Neutrophil (primary cell): ENCODE measurements at regions not wholly inside any gene's neighbourhood (a gene's known extent, or its start where the extent isn't known, plus 50 kb on each side); places are given as distances from the start of the nearest gene placed in this dataset.
"Not testable (repeated sequence)": the region's sequence is repeated elsewhere in the genome, so short reads cannot be mapped to it uniquely, and the experiment has no call there.

Source experiments
- H3K27ac ChIP-seq: fragments of 200-600 bp; sonication (generic); 2 replicates; pipeline ENCODE4 v1.5.1; 2016; ENCODE audit warnings: mild to moderate bottlenecking, moderate library complexity
- H3K27me3 ChIP-seq: fragments of 200-600 bp; sonication (generic); 2 replicates; pipeline ENCODE4 v1.6.0; 2016; ENCODE audit warnings: mild to moderate bottlenecking
- H3K36me3 ChIP-seq: fragments of 200-600 bp; sonication (generic); 2 replicates; pipeline ENCODE4 v1.5.1; 2017
- H3K4me1 ChIP-seq, 2 experiments: fragments of 200-600 bp in 1 of 2; sonication (generic) in 1 of 2; 1 replicate in 1 of 2; 2 replicates in 1 of 2; pipeline versions ENCODE4 v1.5.1 to v1.6.1; 2013 to 2016; ENCODE audit warnings: low read depth in 1 of 2, low read length in 1 of 2, mild to moderate bottlenecking in 1 of 2, moderate library complexity in 1 of 2; ENCODE audit not compliant: control insufficient read depth in 1 of 2, insufficient read depth in 1 of 2
- H3K4me3 ChIP-seq, 2 experiments: fragments of 200-600 bp in 1 of 2; sonication (generic) in 1 of 2; 1 replicate in 1 of 2; 2 replicates in 1 of 2; pipeline ENCODE4 v1.5.1; 2013 to 2016; ENCODE audit warnings: low read depth in 1 of 2, low read length in 1 of 2, mild to moderate bottlenecking in 1 of 2, moderate library complexity in 1 of 2
- H3K9me3 ChIP-seq: fragments of 200-600 bp; sonication (generic); 2 replicates; pipeline ENCODE4 v1.5.1; 2016
- TF ChIP-seq, protein P1 (sequence below): fragments of 200-600 bp; sonication (generic); IDR thresholded peaks from 2 replicates; pipeline ENCODE4 v1.5.1; 2016; ENCODE audit warnings: antibody characterized with exemption

DNA sequence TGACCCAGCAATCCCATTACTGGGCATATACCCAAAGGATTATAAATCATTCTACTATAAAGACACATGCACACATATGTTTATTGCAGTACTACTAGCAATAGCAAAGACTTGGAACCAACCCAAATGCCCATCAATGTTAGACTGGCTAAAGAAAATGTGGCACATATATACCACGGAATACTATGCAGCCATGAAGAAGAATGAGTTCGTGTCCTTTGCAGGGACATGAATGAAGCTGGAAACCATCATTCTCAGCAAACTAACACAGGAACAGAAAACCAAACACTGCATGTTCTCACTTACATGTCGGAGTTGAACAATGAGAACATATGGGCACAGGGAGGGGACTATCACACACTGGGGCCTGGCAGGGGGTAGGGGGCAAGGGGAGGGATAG is 183.0 kb downstream of the HACE1 start:
- not testable (repeated sequence) for H3K4me1 ChIP-seq, H3K4me3 ChIP-seq, H3K9me3 ChIP-seq, H3K36me3 ChIP-seq, H3K27ac ChIP-seq, H3K27me3 ChIP-seq

DNA sequence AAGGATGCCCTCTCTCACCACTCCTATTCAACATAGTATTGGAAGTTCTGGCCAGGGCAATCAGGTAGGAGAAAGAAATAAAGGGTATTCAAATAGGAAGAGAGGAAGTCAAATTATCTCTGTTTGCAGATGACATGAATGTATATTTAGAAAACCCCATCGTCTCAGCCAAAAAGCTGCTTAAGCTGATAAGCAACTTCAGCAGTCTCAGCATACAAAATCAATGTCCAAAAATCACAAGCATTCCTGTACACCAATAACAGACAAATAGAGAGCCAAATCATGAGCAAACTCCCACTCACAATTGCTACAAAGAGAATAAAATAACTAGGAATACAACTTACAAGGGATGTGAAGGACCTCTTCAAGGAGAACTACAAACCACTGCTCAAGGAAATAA is 184.6 kb downstream of the HACE1 start:
- H3K27ac ChIP-seq, H3K4me1 ChIP-seq, H3K4me3 ChIP-seq, H3K36me3 ChIP-seq, H3K9me3 ChIP-seq, H3K27me3 ChIP-seq: not testable (repeated sequence)

DNA sequence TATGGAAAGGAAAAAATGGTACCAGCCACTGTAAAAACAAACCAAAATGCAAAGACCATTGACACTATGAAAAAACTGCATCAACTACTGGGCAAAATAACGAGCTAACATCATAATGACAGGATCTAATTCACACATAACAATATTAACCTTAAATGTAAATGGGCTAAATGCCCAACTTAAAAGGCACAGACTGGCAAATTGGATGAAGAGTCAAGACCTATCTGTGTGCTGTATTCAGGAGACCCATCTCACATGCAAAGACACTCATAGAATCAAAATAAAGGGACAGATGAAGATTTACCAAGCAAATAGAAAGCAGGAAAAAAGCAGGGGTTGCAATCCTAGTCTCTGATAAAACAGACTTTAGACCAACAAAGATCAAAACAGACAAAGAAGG is 186.6 kb downstream of the HACE1 start:
- H3K9me3 ChIP-seq, H3K4me3 ChIP-seq, H3K36me3 ChIP-seq, H3K27ac ChIP-seq, H3K4me1 ChIP-seq, H3K27me3 ChIP-seq: not testable (repeated sequence)

DNA sequence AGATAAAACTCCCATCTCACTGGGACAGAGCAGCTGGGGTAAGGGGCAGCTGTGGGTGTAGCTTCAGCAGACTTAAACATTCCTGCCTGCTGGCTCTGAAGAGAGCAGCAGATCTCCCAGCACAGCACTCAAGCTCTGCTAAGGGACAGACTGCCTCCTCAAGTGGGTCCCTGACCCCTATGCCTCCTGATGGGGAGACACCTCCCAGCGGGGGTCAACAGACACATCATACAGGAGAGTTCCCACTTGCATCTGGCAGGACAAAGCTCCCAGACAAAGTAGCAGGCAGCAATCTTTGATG is 188.2 kb downstream of the HACE1 start:
- H3K4me1 ChIP-seq, H3K27me3 ChIP-seq, H3K36me3 ChIP-seq, H3K9me3 ChIP-seq, H3K27ac ChIP-seq, H3K4me3 ChIP-seq: not testable (repeated sequence)

DNA sequence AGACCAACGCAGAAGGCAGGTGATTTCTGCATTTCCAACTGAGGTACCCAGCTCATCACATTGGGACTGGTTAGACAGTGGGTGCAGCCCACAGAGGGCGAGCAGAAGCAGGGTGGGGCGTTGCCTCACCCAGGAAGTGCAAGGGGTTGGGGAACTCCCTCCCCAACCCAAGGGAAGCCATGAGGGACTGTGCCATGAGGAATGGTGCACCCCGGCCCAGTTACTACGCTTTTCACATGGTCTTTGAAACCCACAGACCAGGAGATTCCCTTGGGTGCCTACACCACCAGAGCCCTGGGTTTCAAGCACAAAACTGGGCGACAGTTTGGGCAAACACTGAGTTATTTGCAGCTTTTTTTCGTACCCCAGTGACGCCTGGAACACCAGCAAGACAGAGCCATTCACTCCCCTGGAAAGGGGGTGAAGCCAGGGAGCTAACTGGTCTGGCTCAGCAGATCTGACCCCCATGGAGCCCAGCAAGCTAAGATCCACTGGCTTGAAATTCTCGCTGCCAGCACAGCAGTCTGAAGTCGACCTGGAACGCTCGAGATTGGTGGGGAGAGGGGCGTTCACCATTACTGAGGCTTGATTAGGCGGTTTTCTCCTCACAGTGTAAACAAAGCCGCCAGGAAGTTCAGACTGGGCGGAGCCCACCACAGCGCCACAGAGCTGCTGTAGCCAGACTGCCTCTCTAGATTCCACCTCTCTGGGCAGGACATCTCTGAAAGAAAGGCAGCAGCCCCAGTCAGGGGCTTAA is 188.7 kb downstream of the HACE1 start:
- not testable (repeated sequence) for H3K4me1 ChIP-seq, H3K27me3 ChIP-seq, H3K27ac ChIP-seq, H3K4me3 ChIP-seq, H3K36me3 ChIP-seq, H3K9me3 ChIP-seq

DNA sequence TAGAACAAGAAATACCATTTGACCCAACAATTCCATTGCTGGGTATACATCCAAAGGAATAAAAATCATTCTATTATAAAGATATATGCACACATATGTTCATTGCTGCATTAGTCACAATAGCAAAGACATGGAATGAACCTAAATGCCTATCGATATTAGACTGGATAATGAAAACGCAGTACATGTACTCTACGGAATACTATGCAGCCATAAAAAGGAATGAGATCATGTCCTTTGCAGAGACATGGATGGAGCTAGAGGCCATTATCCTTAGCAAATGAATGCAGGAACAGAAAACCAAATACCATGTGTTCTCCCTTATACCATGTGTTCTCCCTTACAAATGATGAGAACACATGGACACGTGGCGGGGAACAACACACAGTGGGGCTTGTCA is 190.2 kb downstream of the HACE1 start:
- H3K36me3 ChIP-seq, result no peaks in the 10 kb centered on the region
- H3K4me1 ChIP-seq, result no peaks in the 10 kb centered on the region
- no peaks in the 10 kb centered on the region for H3K9me3 ChIP-seq
- H3K27me3 ChIP-seq, result no peaks in the 10 kb centered on the region
- H3K27ac ChIP-seq, result no peak overlapping the region
- TF ChIP-seq, protein P1, sequence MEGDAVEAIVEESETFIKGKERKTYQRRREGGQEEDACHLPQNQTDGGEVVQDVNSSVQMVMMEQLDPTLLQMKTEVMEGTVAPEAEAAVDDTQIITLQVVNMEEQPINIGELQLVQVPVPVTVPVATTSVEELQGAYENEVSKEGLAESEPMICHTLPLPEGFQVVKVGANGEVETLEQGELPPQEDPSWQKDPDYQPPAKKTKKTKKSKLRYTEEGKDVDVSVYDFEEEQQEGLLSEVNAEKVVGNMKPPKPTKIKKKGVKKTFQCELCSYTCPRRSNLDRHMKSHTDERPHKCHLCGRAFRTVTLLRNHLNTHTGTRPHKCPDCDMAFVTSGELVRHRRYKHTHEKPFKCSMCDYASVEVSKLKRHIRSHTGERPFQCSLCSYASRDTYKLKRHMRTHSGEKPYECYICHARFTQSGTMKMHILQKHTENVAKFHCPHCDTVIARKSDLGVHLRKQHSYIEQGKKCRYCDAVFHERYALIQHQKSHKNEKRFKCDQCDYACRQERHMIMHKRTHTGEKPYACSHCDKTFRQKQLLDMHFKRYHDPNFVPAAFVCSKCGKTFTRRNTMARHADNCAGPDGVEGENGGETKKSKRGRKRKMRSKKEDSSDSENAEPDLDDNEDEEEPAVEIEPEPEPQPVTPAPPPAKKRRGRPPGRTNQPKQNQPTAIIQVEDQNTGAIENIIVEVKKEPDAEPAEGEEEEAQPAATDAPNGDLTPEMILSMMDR, result no peak
- H3K4me3 ChIP-seq, result no peak overlapping the region

DNA sequence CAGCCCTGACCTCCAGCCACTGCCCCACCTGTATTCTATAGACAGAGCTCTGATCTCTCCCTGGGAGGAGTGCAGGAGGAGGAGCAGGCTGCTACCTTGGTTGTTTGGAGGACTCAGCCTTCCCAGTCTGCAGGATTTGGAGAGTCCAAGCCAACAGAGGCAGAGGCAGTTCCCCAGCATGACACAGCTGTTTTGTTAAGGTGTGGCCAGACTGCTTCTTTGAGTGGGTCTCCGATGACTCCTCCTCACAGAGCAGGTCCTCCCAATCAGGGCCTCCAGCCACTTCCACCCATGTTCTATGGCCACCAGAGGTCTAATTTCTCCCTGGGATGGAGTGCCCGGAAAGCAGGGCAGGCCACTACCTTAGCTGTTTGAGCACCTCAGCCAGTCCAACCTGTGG is 203.5 kb downstream of the HACE1 start:
- TF ChIP-seq, protein P1, result no peak
- no peaks in the 10 kb centered on the region for H3K27me3 ChIP-seq
- H3K4me3 ChIP-seq, result no peak overlapping the region

DNA sequence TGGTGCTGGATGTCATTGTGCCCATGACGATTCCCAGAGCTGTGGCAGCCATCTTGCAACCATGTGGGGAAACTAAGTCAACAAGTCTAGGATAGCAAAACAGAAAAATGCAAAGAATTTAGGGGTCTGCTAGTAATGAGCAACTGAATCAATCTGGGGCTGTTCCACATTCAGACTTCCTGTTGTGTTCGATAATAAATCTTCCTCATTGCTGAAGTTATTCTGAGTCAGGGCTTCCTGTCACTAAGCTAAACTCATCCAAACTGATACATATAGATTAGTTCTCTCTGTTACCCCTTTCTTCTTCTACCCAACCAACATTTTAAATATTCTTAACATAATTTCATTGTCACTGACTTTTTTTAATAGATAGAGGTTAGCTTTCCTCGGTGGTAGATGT is 205.9 kb downstream of the HACE1 start:
- TF ChIP-seq, protein P1, result no peak
- H3K27ac ChIP-seq, result no peak overlapping the region

More for the DNA sequence above, 203.5 kb downstream of the HACE1 start:
- Histone ChIP-seq H3K4me1 (no peaks in the 10 kb centered on the region), H3K27ac (no peak overlapping the region), H3K9me3 (no peaks in the 10 kb centered on the region), H3K36me3 (no peaks in the 10 kb centered on the region)

More for the DNA sequence above, 205.9 kb downstream of the HACE1 start:
- Histone ChIP-seq H3K4me1 (no peaks in the 10 kb centered on the region), H3K4me3 (no peak overlapping the region), H3K27me3 (no peaks in the 10 kb centered on the region), H3K36me3 (no peaks in the 10 kb centered on the region), H3K9me3 (no peaks in the 10 kb centered on the region)
